ENCODE measurements at regions not wholly inside any gene's neighbourhood (a gene's known extent, or its start where the extent isn't known, plus 50 kb on each side); places are given as distances from the start of the nearest gene placed in this dataset.

DNA sequence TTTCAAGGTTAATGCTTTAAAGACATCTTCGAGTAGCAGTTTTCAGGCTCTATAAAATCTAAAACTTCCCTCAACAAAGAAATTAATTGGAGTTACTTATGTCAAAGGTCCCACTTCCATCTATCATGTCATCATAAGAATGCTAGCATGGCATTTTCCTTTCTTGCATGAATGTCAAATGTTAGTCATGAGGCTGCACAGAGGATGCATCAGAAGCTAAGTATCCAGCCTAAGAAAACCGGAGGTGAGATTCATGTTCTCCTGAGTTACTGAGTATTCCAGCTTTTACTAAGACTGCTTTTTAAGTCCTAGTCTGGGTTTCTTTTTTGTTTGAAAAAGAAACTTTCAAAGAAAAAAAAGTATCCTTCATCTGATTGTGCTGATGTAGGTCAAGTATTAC is 130.6 kb upstream of the CDH19 start:
- Histone ChIP-seq H3K4me3 (ENCODE audit: low read depth, low read length, poor library complexity, severe bottlenecking) (no peak overlapping the region), H3F3A (ENCODE audit: insufficient read depth, low read length) (no peaks in the 10 kb centered on the region), H3K4me2 (ENCODE audit: low read length) (no peak overlapping the region), H3K9ac (ENCODE audit: low read length) (no peak overlapping the region), H3K9me2 (ENCODE audit: low read depth, low read length) (no peaks in the 10 kb centered on the region), H3K27me3 (ENCODE audit: insufficient read depth, low read length) (no peaks in the 10 kb centered on the region), H2AFZ (ENCODE audit: low read length) (no peak overlapping the region), H3K36me3 (ENCODE audit: insufficient read depth, low read length) (no peaks in the 10 kb centered on the region), H3K9me3 (ENCODE audit: low read length) (no peaks in the 10 kb centered on the region), H3K79me2 (ENCODE audit: insufficient read depth, low read length) (no peaks in the 10 kb centered on the region), H3K4me1 (ENCODE audit: insufficient read depth, low read length, severe bottlenecking) (no peaks in the 10 kb centered on the region), H3K27ac (ENCODE audit: low read depth, low read length, poor library complexity, severe bottlenecking) (no peak overlapping the region), H4K20me1 (ENCODE audit: insufficient read depth, low read length) (no peaks in the 10 kb centered on the region)
- TF ChIP-seq EZH2 (IDR thresholded peaks at IDR 0.05; ENCODE audit: borderline replicate concordance, low read length) = no peak
- TF ChIP-seq, protein P1, sequence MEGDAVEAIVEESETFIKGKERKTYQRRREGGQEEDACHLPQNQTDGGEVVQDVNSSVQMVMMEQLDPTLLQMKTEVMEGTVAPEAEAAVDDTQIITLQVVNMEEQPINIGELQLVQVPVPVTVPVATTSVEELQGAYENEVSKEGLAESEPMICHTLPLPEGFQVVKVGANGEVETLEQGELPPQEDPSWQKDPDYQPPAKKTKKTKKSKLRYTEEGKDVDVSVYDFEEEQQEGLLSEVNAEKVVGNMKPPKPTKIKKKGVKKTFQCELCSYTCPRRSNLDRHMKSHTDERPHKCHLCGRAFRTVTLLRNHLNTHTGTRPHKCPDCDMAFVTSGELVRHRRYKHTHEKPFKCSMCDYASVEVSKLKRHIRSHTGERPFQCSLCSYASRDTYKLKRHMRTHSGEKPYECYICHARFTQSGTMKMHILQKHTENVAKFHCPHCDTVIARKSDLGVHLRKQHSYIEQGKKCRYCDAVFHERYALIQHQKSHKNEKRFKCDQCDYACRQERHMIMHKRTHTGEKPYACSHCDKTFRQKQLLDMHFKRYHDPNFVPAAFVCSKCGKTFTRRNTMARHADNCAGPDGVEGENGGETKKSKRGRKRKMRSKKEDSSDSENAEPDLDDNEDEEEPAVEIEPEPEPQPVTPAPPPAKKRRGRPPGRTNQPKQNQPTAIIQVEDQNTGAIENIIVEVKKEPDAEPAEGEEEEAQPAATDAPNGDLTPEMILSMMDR (IDR thresholded peaks at IDR 0.05; ENCODE audit: low read length) = no peak

DNA sequence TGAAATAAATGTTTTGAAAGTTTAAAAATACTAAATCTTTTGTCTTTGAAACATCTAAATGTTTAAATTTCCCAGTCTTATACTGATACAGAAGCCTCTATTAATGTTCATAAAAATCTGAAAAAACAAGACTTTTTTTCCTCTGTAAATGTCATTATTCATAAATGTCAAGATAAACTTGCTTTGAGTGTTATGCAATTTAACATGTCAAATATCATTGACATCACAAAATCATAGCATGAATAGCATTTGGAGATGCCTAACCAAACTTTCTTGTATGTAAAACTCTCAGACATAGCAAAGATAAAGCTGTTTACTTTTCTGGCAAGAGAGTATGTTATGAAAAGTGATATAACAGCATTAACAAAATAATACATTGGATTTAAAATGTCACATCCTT is 128.0 kb upstream of the CDH19 start:
- Histone ChIP-seq H3K79me2 (ENCODE audit: insufficient read depth, low read length) (no peaks in the 10 kb centered on the region), H3K4me1 (ENCODE audit: insufficient read depth, low read length, severe bottlenecking) (no peaks in the 10 kb centered on the region), H3K27me3 (ENCODE audit: insufficient read depth, low read length) (no peaks in the 10 kb centered on the region), H3K27ac (ENCODE audit: low read depth, low read length, poor library complexity, severe bottlenecking) (no peak overlapping the region), H3F3A (ENCODE audit: insufficient read depth, low read length) (no peaks in the 10 kb centered on the region), H3K4me2 (ENCODE audit: low read length) (no peak overlapping the region), H3K9me2 (ENCODE audit: low read depth, low read length) (no peaks in the 10 kb centered on the region), H3K4me3 (ENCODE audit: low read depth, low read length, poor library complexity, severe bottlenecking) (no peak overlapping the region), H3K9me3 (ENCODE audit: low read length) (no peaks in the 10 kb centered on the region), H2AFZ (ENCODE audit: low read length) (no peak overlapping the region), H4K20me1 (ENCODE audit: insufficient read depth, low read length) (no peaks in the 10 kb centered on the region), H3K9ac (ENCODE audit: low read length) (no peak overlapping the region), H3K36me3 (ENCODE audit: insufficient read depth, low read length) (no peaks in the 10 kb centered on the region)
- TF ChIP-seq EZH2 (IDR thresholded peaks at IDR 0.05; ENCODE audit: borderline replicate concordance, low read length) = no peak
- TF ChIP-seq, protein P1 (IDR thresholded peaks at IDR 0.05; ENCODE audit: low read length) = no peak

DNA sequence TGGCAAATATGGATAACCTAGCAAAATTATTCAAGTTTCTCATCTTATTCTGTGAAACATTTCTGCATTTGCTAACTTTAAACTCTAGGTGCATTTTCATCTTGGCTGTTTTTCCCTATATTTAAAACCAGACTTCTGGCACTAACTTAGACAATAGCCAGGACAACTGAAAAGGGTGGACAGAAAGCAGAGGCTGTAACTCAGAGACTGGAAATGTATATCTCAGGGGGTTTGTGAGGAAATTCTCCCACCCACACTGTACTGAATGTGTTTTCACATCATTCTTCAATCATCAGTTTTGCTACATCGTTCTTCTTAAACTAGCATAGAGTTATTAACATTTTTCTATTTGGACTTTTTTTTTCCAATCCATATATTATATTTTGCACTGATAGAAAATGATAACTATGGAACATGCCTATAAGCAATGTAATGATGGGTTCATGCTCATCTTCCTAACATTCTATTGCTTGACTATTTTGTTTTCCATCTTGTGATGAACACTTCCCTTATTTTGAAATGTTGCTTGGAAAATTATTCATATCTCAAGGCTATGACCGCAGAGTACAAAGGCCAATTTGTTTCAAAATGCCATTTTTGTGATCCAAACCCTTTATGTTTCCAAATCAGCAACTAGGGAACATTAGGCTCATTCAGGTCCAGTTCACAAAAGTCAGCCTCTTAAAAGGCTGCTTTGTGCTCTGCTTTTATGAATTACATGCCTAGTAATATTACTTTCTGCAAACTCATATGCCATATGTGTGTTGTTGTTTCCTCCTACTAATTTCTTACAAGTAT is 125.8 kb upstream of the CDH19 start:
- no peaks in the 10 kb centered on the region for H3K36me3 ChIP-seq (ENCODE audit: insufficient read depth, low read length)
- H3K27ac ChIP-seq (ENCODE audit: low read depth, low read length, poor library complexity, severe bottlenecking) = no peak overlapping the region
- no peak overlapping the region for H3K4me3 ChIP-seq (ENCODE audit: low read depth, low read length, poor library complexity, severe bottlenecking)
- no peaks in the 10 kb centered on the region for H3K27me3 ChIP-seq (ENCODE audit: insufficient read depth, low read length)
- H3K4me1 ChIP-seq (ENCODE audit: insufficient read depth, low read length, severe bottlenecking) = no peaks in the 10 kb centered on the region
- H4K20me1 ChIP-seq (ENCODE audit: insufficient read depth, low read length) = no peaks in the 10 kb centered on the region
- no peaks in the 10 kb centered on the region for H3K9me2 ChIP-seq (ENCODE audit: low read depth, low read length)
- H3K9ac ChIP-seq (ENCODE audit: low read length) = no peak overlapping the region
- no peak for TF ChIP-seq EZH2 (IDR thresholded peaks at IDR 0.05; ENCODE audit: borderline replicate concordance, low read length)
- TF ChIP-seq, protein P1 (IDR thresholded peaks at IDR 0.05; ENCODE audit: low read length) = no peak
- H3K4me2 ChIP-seq (ENCODE audit: low read length) = no peak overlapping the region
- H3F3A ChIP-seq (ENCODE audit: insufficient read depth, low read length) = no peaks in the 10 kb centered on the region
- no peaks in the 10 kb centered on the region for H3K9me3 ChIP-seq (ENCODE audit: low read length)
- H2AFZ ChIP-seq (ENCODE audit: low read length) = no peak overlapping the region
- no peaks in the 10 kb centered on the region for H3K79me2 ChIP-seq (ENCODE audit: insufficient read depth, low read length)
